Right lobe of liver (tissue), 4 donors: ENCODE measurements at regions not wholly inside any gene's neighbourhood (a gene's known extent, or its start where the extent isn't known, plus 50 kb on each side); places are given as distances from the start of the nearest gene placed in this dataset.

ENCODE experiments used
- CTCF ChIP-seq, 4 donors: fragments of 200-600 bp in 3 of 4; fragments of 450-650 bp in 1 of 4; IDR thresholded peaks; one replicate each; pipeline versions ENCODE4 v1.5.1 to v1.8.0; 2016 to 2022; ENCODE audit warnings: antibody characterized with exemption in 4 of 4, mild to moderate bottlenecking in 2 of 4
- POLR2A ChIP-seq: fragments of 450-650 bp; IDR thresholded peaks from one replicate; pipeline ENCODE4 v1.6.1; 2017; ENCODE audit warnings: antibody characterized with exemption, mild to moderate bottlenecking
- donor health status: DM: no; HTN: no; CAD: no.
- donor health status: DM: no; HTN: no; CAD: no.
- donor health status: DM: no; HTN: yes; CAD: no.

GRCh38 chr1:9447215-9447960, 91.9 kb upstream of the SLC25A33 start:
- TF ChIP-seq CTCF (IDR thresholded peaks at IDR 0.05) (no peak), POLR2A (peak; percentile 46)
